Sigmoid colon (tissue), 6 donors: ENCODE measurements at regions not wholly inside any gene's neighbourhood (a gene's known extent, or its start where the extent isn't known, plus 50 kb on each side); places are given as distances from the start of the nearest gene placed in this dataset.

ENCODE experiments used
- DNase-seq: peaks from one replicate; pipeline ENCODE4 v3.0.0-alpha.2; 2019
- H3K27ac ChIP-seq, 4 donors: fragments of 200-600 bp; sonication (generic); one replicate each; pipeline ENCODE4 v1.5.1; 2016 to 2019; ENCODE audit warnings: mild to moderate bottlenecking in 1 of 4
- H3K27me3 ChIP-seq, 3 donors: fragments of 200-600 bp; sonication (generic); one replicate each; pipeline ENCODE4 v1.5.1; 2019; ENCODE audit warnings: mild to moderate bottlenecking in 1 of 3
- H3K36me3 ChIP-seq, 4 donors: fragments of 200-600 bp; sonication (generic); one replicate each; pipeline ENCODE4 v1.5.1; 2016 to 2019
- H3K4me1 ChIP-seq, 4 donors: fragments of 200-600 bp; sonication (generic); one replicate each; pipeline ENCODE4 v1.5.1; 2017 to 2019
- H3K4me3 ChIP-seq, 4 donors: fragments of 200-600 bp; sonication (generic); one replicate each; pipeline ENCODE4 v1.5.1; 2017 to 2019; ENCODE audit warnings: mild to moderate bottlenecking in 2 of 4, moderate library complexity in 1 of 4
- H3K9me3 ChIP-seq, 4 donors: fragments of 200-600 bp in 3 of 4; sonication (generic) in 3 of 4; one replicate each; pipeline versions ENCODE4 v1.5.1 to v1.6.1; 2013 to 2019
- CTCF ChIP-seq, 4 experiments: fragments of 450-650 bp in 3 of 4; fragments of 200-600 bp in 1 of 4; IDR thresholded peaks; one replicate each; pipeline ENCODE4 v1.5.1; 2016 to 2019; ENCODE audit warnings: antibody characterized with exemption in 4 of 4, mild to moderate bottlenecking in 3 of 4, moderate library complexity in 2 of 4
- EP300 ChIP-seq, 4 donors: sonication (generic); formaldehyde crosslinking; IDR thresholded peaks; one replicate each; pipeline ENCODE4 v1.6.1; 2017; ENCODE audit warnings: antibody characterized with exemption in 4 of 4
- POLR2A ChIP-seq, 2 donors: fragments of 450-650 bp; IDR thresholded peaks; one replicate each; pipeline ENCODE4 v1.6.1; 2016; ENCODE audit warnings: antibody characterized with exemption in 2 of 2, mild to moderate bottlenecking in 2 of 2, moderate library complexity in 2 of 2
- POLR2AphosphoS5 ChIP-seq, 4 donors: sonication (generic); formaldehyde crosslinking; IDR thresholded peaks; one replicate each; pipeline ENCODE4 v1.6.1; 2017; ENCODE audit warnings: antibody characterized with exemption in 4 of 4
- WGBS, 2 donors: extraction: QIAGEN DNeasy Blood & Tissue Kit; methylation state at CpG; one replicate each; pipeline ENCODE4 v1.1.7; 2013; 5-methylcytosine and 5-hydroxymethylcytosine counted together
- intact Hi-C: fragments of 100-400 bp; cut with DNase I; formaldehyde crosslinking; loops from one replicate; pipeline ENCODE4 v1.15.1; 2023
- donor health status: healthy with polysubstance abuse.
- donor health status: healthy.

GRCh38 chr1:56132520-56132919 is 446.8 kb downstream of the PLPP3 start:
- no peak overlapping the region for H3K4me3 ChIP-seq
- no peak for DNase-seq
- H3K4me1 ChIP-seq = peaks cover 0 to 8% (median 3%) of the 10 kb centered on the region in 4 donors
- WGBS, 2 donors = 23 to 32% methylated on average over 4 of the region's 4 CpGs
- intact Hi-C loops = no loop called here
- no peak overlapping the region for H3K27ac ChIP-seq
- no peaks in the 10 kb centered on the region for H3K36me3 ChIP-seq
- TF ChIP-seq EP300 (IDR thresholded peaks at IDR 0.05) (no peak), CTCF (IDR thresholded peaks at IDR 0.05) (no peak), POLR2A (IDR thresholded peaks at IDR 0.05) (no peak), POLR2AphosphoS5 (IDR thresholded peaks at IDR 0.05) (no peak)
- no peaks in the 10 kb centered on the region for H3K9me3 ChIP-seq
- no peaks in the 10 kb centered on the region for H3K27me3 ChIP-seq

GRCh38 chr1:56129837-56130236 is 449.5 kb downstream of the PLPP3 start:
- H3K27me3 ChIP-seq = no peaks in the 10 kb centered on the region
- H3K9me3 ChIP-seq = no peaks in the 10 kb centered on the region
- intact Hi-C loops = no loop called here
- WGBS, 2 donors = 75 to 86% methylated on average over 3 of the region's 3 CpGs
- no peaks in the 10 kb centered on the region for H3K36me3 ChIP-seq
- no peak for TF ChIP-seq POLR2A (IDR thresholded peaks at IDR 0.05)
- H3K27ac ChIP-seq = no peak overlapping the region
- H3K4me1 ChIP-seq = no peaks in the 10 kb centered on the region
- H3K4me3 ChIP-seq = no peak overlapping the region
- DNase-seq = no peak

GRCh38 chr1:56125316-56125715 is 454.0 kb downstream of the PLPP3 start:
- Histone ChIP-seq H3K4me3 (no peak overlapping the region), H3K4me1 (no peaks in the 10 kb centered on the region), H3K9me3 (no peaks in the 10 kb centered on the region), H3K27ac (no peak overlapping the region), H3K36me3 (no peaks in the 10 kb centered on the region), H3K27me3 (no peaks in the 10 kb centered on the region)
- intact Hi-C loops = no loop called here
- WGBS, 2 donors = 91 to 95% methylated on average over 3 of the region's 3 CpGs
- DNase-seq = no peak
- TF ChIP-seq POLR2A (IDR thresholded peaks at IDR 0.05) (no peak), POLR2AphosphoS5 (IDR thresholded peaks at IDR 0.05) (no peak), EP300 (IDR thresholded peaks at IDR 0.05) (no peak), CTCF (IDR thresholded peaks at IDR 0.05) (no peak)

GRCh38 chr1:56123826-56124225 is 455.5 kb downstream of the PLPP3 start:
- Histone ChIP-seq H3K4me3 (no peak overlapping the region), H3K4me1 (no peaks in the 10 kb centered on the region), H3K27me3 (no peaks in the 10 kb centered on the region), H3K27ac (no peak overlapping the region), H3K36me3 (no peaks in the 10 kb centered on the region), H3K9me3 (no peaks in the 10 kb centered on the region)
- WGBS, 2 donors = 90 to 95% methylated on average over 3 of the region's 3 CpGs
- TF ChIP-seq CTCF (IDR thresholded peaks at IDR 0.05) (no peak), POLR2A (IDR thresholded peaks at IDR 0.05) (no peak), EP300 (IDR thresholded peaks at IDR 0.05) (no peak), POLR2AphosphoS5 (IDR thresholded peaks at IDR 0.05) (no peak)
- intact Hi-C loops = no loop called here
- DNase-seq = no peak

- no peak overlapping the region for H3K27ac ChIP-seq
- TF ChIP-seq POLR2AphosphoS5 (IDR thresholded peaks at IDR 0.05) (no peak), POLR2A (IDR thresholded peaks at IDR 0.05) (no peak), EP300 (IDR thresholded peaks at IDR 0.05) (no peak), CTCF (IDR thresholded peaks at IDR 0.05) (no peak)
- H3K36me3 ChIP-seq = no peaks in the 10 kb centered on the region
- no peak overlapping the region for H3K4me3 ChIP-seq
- H3K27me3 ChIP-seq = no peaks in the 10 kb centered on the region
- intact Hi-C loops = no loop called here
- H3K9me3 ChIP-seq = no peaks in the 10 kb centered on the region
- no peaks in the 10 kb centered on the region for H3K4me1 ChIP-seq
- no peak for DNase-seq
Measured at GRCh38 chr1:56123421-56123820, 455.9 kb downstream of the PLPP3 start.
